IMR-90 (cell line): ENCODE measurements at regions not wholly inside any gene's neighbourhood (a gene's known extent, or its start where the extent isn't known, plus 50 kb on each side); places are given as distances from the start of the nearest gene placed in this dataset.

Experiments used
- ATAC-seq: fragments of 200-7000 bp; cut with Tn5 transposase; 2 replicates; pipeline ENCODE4 v1.9.1; 2020; ENCODE audit warnings: low read depth, mild to moderate bottlenecking, moderate library complexity
- BruUV-seq: library from RNA; stranded (reverse); fragments of 400-500 nt; replicated peaks from 2 replicates; lab custom pipeline; 2021; lab: Mats Ljungman, UMichigan
- CTCF ChIA-PET: fragments of 300-600 bp; formaldehyde crosslinking; extraction: SDS; loops from one replicate; lab custom pipeline; 2021; ENCODE audit warnings: antibody characterized with exemption; lab: Yijun Ruan, JAX
- POLR2A ChIA-PET: fragments of 300-600 bp; sonication (Branson Sonifier 250); formaldehyde crosslinking; loops from one replicate; lab custom pipeline; 2022; ENCODE audit warnings: antibody characterized with exemption; ENCODE audit not compliant: unreplicated experiment; lab: Charles Lee
- DNase-seq: peaks from one replicate; pipeline ENCODE4 v3.0.0; 2013
- H2AFZ ChIP-seq: replicated peaks from 2 replicates; pipeline ENCODE3; 2013; ENCODE audit warnings: low read length, mild to moderate bottlenecking; ENCODE audit not compliant: poor library complexity
- H2AK5ac ChIP-seq: 2 replicates; pipeline ENCODE4 v1.6.1; 2013; ENCODE audit warnings: low read depth, low read length, inconsistent platforms
- H2AK9ac ChIP-seq: replicated peaks from 2 replicates; pipeline ENCODE3; 2013; ENCODE audit warnings: mild to moderate bottlenecking, low read depth, low read length, moderate library complexity; ENCODE audit not compliant: poor library complexity
- H2BK120ac ChIP-seq: 2 replicates; pipeline ENCODE4 v1.6.1; 2013; ENCODE audit warnings: low read depth, low read length, inconsistent platforms
- H2BK15ac ChIP-seq: 3 replicates; pipeline ENCODE4 v1.6.1; 2013; ENCODE audit warnings: low read depth, low read length, inconsistent platforms
- H2BK20ac ChIP-seq: 2 replicates; pipeline ENCODE4 v1.6.1; 2013; ENCODE audit warnings: low read depth, mild to moderate bottlenecking, inconsistent platforms, low read length, moderate library complexity
- H2BK5ac ChIP-seq: 2 replicates; pipeline ENCODE4 v1.6.1; 2013; ENCODE audit warnings: mild to moderate bottlenecking, low read depth, low read length, inconsistent platforms; ENCODE audit not compliant: poor library complexity, severe bottlenecking
- H3K14ac ChIP-seq: replicated peaks from 2 replicates; pipeline ENCODE4 v1.6.1; 2013; ENCODE audit warnings: low read depth, low read length, inconsistent platforms
- H3K18ac ChIP-seq: 2 replicates; pipeline ENCODE4 v1.6.1; 2013; ENCODE audit warnings: low read depth, low read length, control low read depth
- H3K23ac ChIP-seq: 2 replicates; pipeline ENCODE4 v1.6.1; 2013; ENCODE audit warnings: low read depth, low read length, inconsistent platforms
- H3K27ac ChIP-seq: 2 replicates; pipeline ENCODE4 v1.5.1; 2013; ENCODE audit warnings: mild to moderate bottlenecking, control low read depth, low read length; ENCODE audit not compliant: insufficient read depth
- H3K27me3 ChIP-seq: 2 replicates; pipeline ENCODE4 v1.6.1; 2013; ENCODE audit warnings: low read length; ENCODE audit not compliant: control insufficient read depth, insufficient read depth
- H3K36me3 ChIP-seq: 2 replicates; pipeline ENCODE4 v1.6.1; 2013; ENCODE audit warnings: low read length, mixed read lengths; ENCODE audit not compliant: control insufficient read depth, insufficient read depth
- H3K4ac ChIP-seq: 2 replicates; pipeline ENCODE4 v1.6.1; 2013; ENCODE audit warnings: low read depth, low read length, inconsistent platforms
- H3K4me1 ChIP-seq: 2 replicates; pipeline ENCODE4 v1.6.1; 2013; ENCODE audit warnings: low read length, mixed read lengths; ENCODE audit not compliant: control insufficient read depth, insufficient read depth
- H3K4me2 ChIP-seq: 2 replicates; pipeline ENCODE4 v1.6.1; 2013; ENCODE audit warnings: low read depth, mild to moderate bottlenecking, control low read depth, low read length, moderate library complexity
- H3K4me3 ChIP-seq: 2 replicates; pipeline ENCODE4 v1.5.1; 2013; ENCODE audit warnings: low read depth, mild to moderate bottlenecking, control low read depth, low read length, moderate library complexity; ENCODE audit not compliant: insufficient read depth
- H3K56ac ChIP-seq: 2 replicates; pipeline ENCODE4 v1.6.1; 2013; ENCODE audit warnings: low read length, inconsistent platforms; ENCODE audit not compliant: insufficient read depth; ENCODE audit errors: extremely low read depth
- H3K79me1 ChIP-seq, 2 experiments: 2 replicates each; pipeline ENCODE4 v1.6.1; 2013; ENCODE audit warnings: low read length in 2 of 2, inconsistent platforms in 1 of 2, low read depth in 1 of 2
- H3K9ac ChIP-seq: 2 replicates; pipeline ENCODE4 v1.6.1; 2013; ENCODE audit warnings: low read depth, low read length, control low read depth
- H3K9me1 ChIP-seq: 2 replicates; pipeline ENCODE4 v1.6.1; 2013; ENCODE audit warnings: low read length, inconsistent platforms; ENCODE audit not compliant: insufficient read depth
- H3K9me3 ChIP-seq: 2 replicates; pipeline ENCODE4 v1.6.1; 2013; ENCODE audit warnings: low read length; ENCODE audit not compliant: control insufficient read depth, insufficient read depth
- H4K20me1 ChIP-seq: 2 replicates; pipeline ENCODE4 v1.6.1; 2013; ENCODE audit warnings: low read length, inconsistent platforms; ENCODE audit not compliant: insufficient read depth
- H4K5ac ChIP-seq: 2 replicates; pipeline ENCODE4 v1.6.1; 2013; ENCODE audit warnings: mild to moderate bottlenecking, low read depth, low read length, control low read depth
- H4K8ac ChIP-seq, 2 experiments: 2 replicates each; pipeline ENCODE4 v1.6.1; 2013; ENCODE audit warnings: low read depth in 2 of 2, low read length in 2 of 2, control low read depth in 1 of 2, inconsistent platforms in 1 of 2
- H4K91ac ChIP-seq: 2 replicates; pipeline ENCODE4 v1.6.1; 2013; ENCODE audit warnings: low read depth, low read length, inconsistent platforms; ENCODE audit not compliant: insufficient read depth
- BHLHE40 ChIP-seq: fragments of 150-350 bp; IDR thresholded peaks from 2 replicates; pipeline ENCODE4 v1.6.1; 2016; ENCODE audit warnings: mild to moderate bottlenecking, low read depth, low read length
- CEBPB ChIP-seq: IDR thresholded peaks from 2 replicates; pipeline ENCODE4 v1.6.1; 2012; ENCODE audit warnings: low read depth, low read length, improper control_type of control experiment
- CHD1 ChIP-seq: IDR thresholded peaks from 2 replicates; pipeline ENCODE4 v1.6.1; 2012; ENCODE audit warnings: low read depth, low read length, improper control_type of control experiment
- CTCF ChIP-seq: conservative IDR thresholded peaks from 2 replicates; pipeline ENCODE4 v1.5.1; 2012; ENCODE audit warnings: mild to moderate bottlenecking, low read depth, low read length, improper control_type of control experiment
- ELK1 ChIP-seq: fragments of 150-350 bp; IDR thresholded peaks from 2 replicates; pipeline ENCODE4 v1.6.1; 2016; ENCODE audit warnings: low read depth, mild to moderate bottlenecking, low read length, moderate library complexity, borderline replicate concordance
- FOS ChIP-seq: fragments of 150-350 bp; IDR thresholded peaks from 2 replicates; pipeline ENCODE4 v1.6.1; 2016; ENCODE audit warnings: low read depth, low read length
- MAFK ChIP-seq: IDR thresholded peaks from 2 replicates; pipeline ENCODE4 v1.6.1; 2012; ENCODE audit warnings: low read depth, low read length, improper control_type of control experiment
- MAZ ChIP-seq: IDR thresholded peaks from 2 replicates; pipeline ENCODE4 v1.6.1; 2012; ENCODE audit warnings: low read depth, mild to moderate bottlenecking, low read length, improper control_type of control experiment, moderate library complexity, borderline replicate concordance
- MXI1 ChIP-seq: IDR thresholded peaks from 2 replicates; pipeline ENCODE4 v1.6.1; 2012; ENCODE audit warnings: low read depth, mild to moderate bottlenecking, low read length, moderate library complexity, borderline replicate concordance
- NFE2L2 ChIP-seq: fragments of 150-350 bp; IDR thresholded peaks from 2 replicates; pipeline ENCODE4 v1.6.1; 2016; ENCODE audit warnings: low read depth, mild to moderate bottlenecking, low read length
- POLR2A ChIP-seq: IDR thresholded peaks from 2 replicates; pipeline ENCODE4 v1.6.1; 2012; ENCODE audit warnings: mild to moderate bottlenecking, low read depth, low read length
- RAD21 ChIP-seq: IDR thresholded peaks from 2 replicates; pipeline ENCODE4 v1.6.1; 2012; ENCODE audit warnings: low read length, improper control_type of control experiment
- RCOR1 ChIP-seq: IDR thresholded peaks from 2 replicates; pipeline ENCODE4 v1.6.1; 2012; ENCODE audit warnings: mild to moderate bottlenecking, low read length, improper control_type of control experiment; ENCODE audit not compliant: insufficient replicate concordance
- RFX5 ChIP-seq: IDR thresholded peaks from 2 replicates; pipeline ENCODE4 v1.8.0; 2012; ENCODE audit warnings: low read depth, mild to moderate bottlenecking, low read length, moderate library complexity
- SMC3 ChIP-seq: fragments of 150-350 bp; IDR thresholded peaks from 2 replicates; pipeline ENCODE4 v1.6.1; 2016; ENCODE audit warnings: low read depth, mild to moderate bottlenecking, antibody characterized with exemption, low read length, moderate library complexity
- WGBS, 2 experiments: methylation state at CpG; one replicate each; pipeline versions ENCODE4 v1.1.5 to v1.1.7; 2013; ENCODE audit warnings: missing lambda C conversion rate in 2 of 2; ENCODE audit not compliant: insufficient read length in 1 of 2; ENCODE audit errors: extremely low coverage in 2 of 2; 5-methylcytosine and 5-hydroxymethylcytosine counted together
- dilution Hi-C: fragments of 300-500 bp; cut with HindIII; formaldehyde crosslinking; loops from one replicate; pipeline ENCODE4 v1.14.3; 2018; ENCODE audit warnings: low sequenced_read_pairs; ENCODE audit not compliant: unreplicated experiment
- in situ Hi-C: fragments of 300-500 bp; cut with MboI; formaldehyde crosslinking; loops from 3 replicates; pipeline ENCODE4 v1.14.3; 2019; ENCODE audit warnings: low sequenced_read_pairs, inconsistent platforms, mixed read lengths
- intact Hi-C: fragments of 100-400 bp; cut with micrococcal nuclease; formaldehyde crosslinking; loops from 2 replicates; pipeline ENCODE4 v1.10.0; 2022
- TF ChIP-seq, protein P1 (sequence below): fragments of 150-350 bp; IDR thresholded peaks from 2 replicates; pipeline ENCODE4 v1.6.1; 2017; ENCODE audit warnings: mild to moderate bottlenecking, antibody characterized with exemption, low read length, low read depth

DNA sequence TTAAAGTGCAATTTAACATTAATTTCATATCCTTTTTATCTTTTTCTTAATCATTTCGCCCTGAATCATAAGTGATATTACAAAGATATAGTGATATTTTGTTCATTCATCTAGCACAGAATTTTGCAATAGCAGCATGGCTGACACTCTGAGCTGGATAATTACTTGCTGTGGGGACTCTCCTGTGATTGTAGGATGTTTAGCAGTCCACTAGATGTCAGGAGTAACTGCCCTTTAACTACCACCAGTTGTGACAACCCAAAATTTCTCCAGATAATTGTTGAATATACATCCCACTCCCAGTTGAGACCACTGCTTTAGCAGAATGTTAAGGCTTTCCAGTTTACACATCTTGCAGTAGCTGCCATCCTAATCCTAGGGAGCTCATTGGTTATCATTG lies 196.8 kb upstream of the MBNL1 start:
- Histone ChIP-seq H3K9me3 (peaks cover 2% of the 10 kb centered on the region; the same call in 1 of the 2 replicates), H2BK15ac (no peak overlapping the region), H3K4me2 (no peak overlapping the region), H3K4ac (no peak overlapping the region), H3K9me1 (no peaks in the 10 kb centered on the region), H4K91ac (no peak overlapping the region), H2AFZ (no peak overlapping the region), H3K79me1 (peaks cover 0 to 10% of the 10 kb centered on the region in 2 experiments; a peak in 1 of 4 replicates), H3K9ac (no peak overlapping the region), H3K27me3 (no peaks in the 10 kb centered on the region), H3K56ac (no peak overlapping the region), H3K18ac (no peak overlapping the region), H2AK5ac (no peak overlapping the region), H2AK9ac (no peak overlapping the region), H3K4me3 (no peak overlapping the region), H3K14ac (no peak overlapping the region), H2BK5ac (no peak overlapping the region), H2BK120ac (peak overlapping the region; percentile 4; the same call in 1 of the 2 replicates), H2BK20ac (no peak overlapping the region), H4K8ac (no peak overlapping the region), H4K5ac (no peak overlapping the region), H3K4me1 (no peaks in the 10 kb centered on the region), H3K36me3 (no peaks in the 10 kb centered on the region), H3K23ac (no peak overlapping the region), H4K20me1 (no peaks in the 10 kb centered on the region), H3K27ac (no peak overlapping the region)
- no CpG with 5 or more reads among the region's 1 CpG for WGBS, 2 experiments
- BruUV-seq: no TSS peak
- ATAC-seq (peak; percentile 85), DNase-seq (peak; percentile 70)
- CTCF ChIA-PET: interaction anchor here (0.8 to 2.3 kb wide), 4 partner anchors 46 to 375 kb away, joined by 3 to 8 read pairs (median 4); no protein-coding TSS in a partner anchor
- intact Hi-C loops: loop anchor here (1.0 to 10.0 kb wide), 4 partner anchors 196 to 503 kb away; partner anchors contain the start of gene MBNL1
- TF ChIP-seq, protein P1, sequence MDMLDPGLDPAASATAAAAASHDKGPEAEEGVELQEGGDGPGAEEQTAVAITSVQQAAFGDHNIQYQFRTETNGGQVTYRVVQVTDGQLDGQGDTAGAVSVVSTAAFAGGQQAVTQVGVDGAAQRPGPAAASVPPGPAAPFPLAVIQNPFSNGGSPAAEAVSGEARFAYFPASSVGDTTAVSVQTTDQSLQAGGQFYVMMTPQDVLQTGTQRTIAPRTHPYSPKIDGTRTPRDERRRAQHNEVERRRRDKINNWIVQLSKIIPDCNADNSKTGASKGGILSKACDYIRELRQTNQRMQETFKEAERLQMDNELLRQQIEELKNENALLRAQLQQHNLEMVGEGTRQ: no peak
- TF ChIP-seq MAZ (no peak), RAD21 (peak; percentile 91), MXI1 (no peak), POLR2A (no peak), NFE2L2 (no peak), ELK1 (no peak), FOS (no peak), RFX5 (no peak), MAFK (no peak), CHD1 (no peak), CTCF (peak; percentile 75), BHLHE40 (no peak), SMC3 (peak; percentile 82), CEBPB (peak; percentile 89), RCOR1 (no peak)
- dilution Hi-C loops: no loop called here
- POLR2A ChIA-PET: no interaction called here
- in situ Hi-C loops: loop anchor here (10.0 kb wide), 1 partner anchor 373 kb away; no protein-coding TSS in a partner anchor
